Transverse colon (tissue), 4 donors: ENCODE measurements at regions not wholly inside any gene's neighbourhood (a gene's known extent, or its start where the extent isn't known, plus 50 kb on each side); places are given as distances from the start of the nearest gene placed in this dataset.

Source experiments
- CTCF ChIP-seq, 5 experiments: fragments of 200-600 bp in 3 of 5; fragments of 450-650 bp in 2 of 5; sonication (generic) in 3 of 5; IDR thresholded peaks; 1 replicate in 2 of 5; 2 replicates in 3 of 5; pipeline ENCODE4 v1.5.1; 2016 to 2017; ENCODE audit warnings: antibody characterized with exemption in 5 of 5, inconsistent platforms in 3 of 5, mild to moderate bottlenecking in 2 of 5, moderate library complexity in 1 of 5
- EP300 ChIP-seq: sonication (generic); formaldehyde crosslinking; IDR thresholded peaks from one replicate; pipeline ENCODE4 v1.6.1; 2017; ENCODE audit warnings: antibody characterized with exemption, low read depth
- POLR2A ChIP-seq: fragments of 450-650 bp; IDR thresholded peaks from one replicate; pipeline ENCODE4 v1.6.1; 2016; ENCODE audit warnings: antibody characterized with exemption, mild to moderate bottlenecking, moderate library complexity
- POLR2AphosphoS5 ChIP-seq, 3 donors: sonication (generic); formaldehyde crosslinking; IDR thresholded peaks; one replicate each; pipeline ENCODE4 v1.6.1; 2016; ENCODE audit warnings: antibody characterized with exemption in 3 of 3

- TF ChIP-seq EP300 (no peak), CTCF (IDR thresholded peaks at IDR 0.05) (peak in 4 of 5 experiments; percentile 32 to 59 (median 54)), POLR2AphosphoS5 (IDR thresholded peaks at IDR 0.05) (no peak), POLR2A (no peak)
Measured at GRCh38 chr3:181326637-181327223, 337.2 kb upstream of the DNAJC19 start.
